Prostate gland (tissue), 2 donors: ENCODE measurements at regions not wholly inside any gene's neighbourhood (a gene's known extent, or its start where the extent isn't known, plus 50 kb on each side); places are given as distances from the start of the nearest gene placed in this dataset.

ENCODE experiments used
- DNase-seq: peaks from one replicate; pipeline ENCODE4 v3.0.0-alpha.2; 2019; ENCODE audit warnings: low spot score
- H3K27ac ChIP-seq, 2 donors: fragments of 200-600 bp; sonication (generic); 2 replicates each; pipeline ENCODE4 v1.5.1; 2017 to 2019
- H3K27me3 ChIP-seq: fragments of 200-600 bp; sonication (generic); replicated peaks from 2 replicates; pipeline ENCODE4 v1.5.1; 2019; ENCODE audit not compliant: insufficient read depth
- H3K36me3 ChIP-seq, 2 donors: fragments of 200-600 bp; sonication (generic); 1 replicate in 1 of 2; 2 replicates in 1 of 2; pipeline versions ENCODE4 v1.5.1 to v1.8.1; 2017 to 2019
- H3K4me1 ChIP-seq: fragments of 200-600 bp; sonication (generic); replicated peaks from 2 replicates; pipeline ENCODE4 v1.5.1; 2019
- H3K4me3 ChIP-seq, 2 donors: fragments of 200-600 bp; sonication (generic); 2 replicates each; pipeline ENCODE4 v1.5.1; 2017 to 2019
- H3K9me3 ChIP-seq: fragments of 200-600 bp; sonication (generic); 2 replicates; pipeline ENCODE4 v1.5.1; 2017
- POLR2A ChIP-seq: fragments of 450-650 bp; IDR thresholded peaks from one replicate; pipeline ENCODE4 v1.6.1; 2016; ENCODE audit warnings: antibody characterized with exemption, mild to moderate bottlenecking
- POLR2AphosphoS5 ChIP-seq: sonication (generic); formaldehyde crosslinking; IDR thresholded peaks from one replicate; pipeline ENCODE4 v1.6.1; 2017; ENCODE audit warnings: antibody characterized with exemption
- WGBS: methylation state at CpG from one replicate; pipeline ENCODE4 v1.1.5; 2018; 5-methylcytosine and 5-hydroxymethylcytosine counted together
- intact Hi-C: fragments of 100-400 bp; cut with DNase I; formaldehyde crosslinking; loops from one replicate; pipeline ENCODE4 v1.14.2; 2022
- TF ChIP-seq, protein P1 (sequence below), 4 experiments: fragments of 200-600 bp in 2 of 4; fragments of 450-650 bp in 2 of 4; sonication (generic) in 2 of 4; IDR thresholded peaks; 1 replicate in 3 of 4; 2 replicates in 1 of 4; pipeline ENCODE4 v1.5.1; 2016 to 2019; ENCODE audit warnings: antibody characterized with exemption in 4 of 4, mild to moderate bottlenecking in 2 of 4, moderate library complexity in 2 of 4

DNA sequence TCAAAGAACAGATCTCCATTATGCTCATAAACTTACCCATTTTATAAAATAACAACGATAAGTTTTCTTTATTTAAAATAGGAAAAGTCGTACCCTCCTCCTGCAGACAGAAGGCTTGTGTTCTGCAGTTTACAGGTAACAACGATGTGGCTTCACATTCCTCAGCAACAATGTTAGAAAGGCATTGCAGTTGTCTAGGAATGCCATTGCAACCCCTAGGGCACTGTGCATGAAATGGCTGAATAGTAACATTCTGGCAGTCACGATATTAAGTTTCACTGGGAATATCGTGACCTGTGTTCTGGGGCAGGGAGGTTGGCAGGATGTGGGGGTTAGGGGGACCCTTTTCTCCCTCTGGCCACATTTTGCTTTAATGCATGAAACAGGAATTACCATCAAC is 331.9 kb downstream of the DEPDC1B start:
- no peak overlapping the region for H3K27ac ChIP-seq
- no peaks in the 10 kb centered on the region for H3K9me3 ChIP-seq
- TF ChIP-seq POLR2AphosphoS5: no peak
- no peak for TF ChIP-seq POLR2A
- TF ChIP-seq, protein P1, sequence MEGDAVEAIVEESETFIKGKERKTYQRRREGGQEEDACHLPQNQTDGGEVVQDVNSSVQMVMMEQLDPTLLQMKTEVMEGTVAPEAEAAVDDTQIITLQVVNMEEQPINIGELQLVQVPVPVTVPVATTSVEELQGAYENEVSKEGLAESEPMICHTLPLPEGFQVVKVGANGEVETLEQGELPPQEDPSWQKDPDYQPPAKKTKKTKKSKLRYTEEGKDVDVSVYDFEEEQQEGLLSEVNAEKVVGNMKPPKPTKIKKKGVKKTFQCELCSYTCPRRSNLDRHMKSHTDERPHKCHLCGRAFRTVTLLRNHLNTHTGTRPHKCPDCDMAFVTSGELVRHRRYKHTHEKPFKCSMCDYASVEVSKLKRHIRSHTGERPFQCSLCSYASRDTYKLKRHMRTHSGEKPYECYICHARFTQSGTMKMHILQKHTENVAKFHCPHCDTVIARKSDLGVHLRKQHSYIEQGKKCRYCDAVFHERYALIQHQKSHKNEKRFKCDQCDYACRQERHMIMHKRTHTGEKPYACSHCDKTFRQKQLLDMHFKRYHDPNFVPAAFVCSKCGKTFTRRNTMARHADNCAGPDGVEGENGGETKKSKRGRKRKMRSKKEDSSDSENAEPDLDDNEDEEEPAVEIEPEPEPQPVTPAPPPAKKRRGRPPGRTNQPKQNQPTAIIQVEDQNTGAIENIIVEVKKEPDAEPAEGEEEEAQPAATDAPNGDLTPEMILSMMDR (IDR thresholded peaks at IDR 0.05): no peak
- intact Hi-C loops: no loop called here
- H3K36me3 ChIP-seq: peaks cover 0 to 3% of the 10 kb centered on the region in 2 donors
- no peak overlapping the region for H3K4me3 ChIP-seq
- WGBS: 58% methylated on average over 5 of the region's 5 CpGs
- H3K27me3 ChIP-seq: no peaks in the 10 kb centered on the region
- no peaks in the 10 kb centered on the region for H3K4me1 ChIP-seq
- no peak for DNase-seq

DNA sequence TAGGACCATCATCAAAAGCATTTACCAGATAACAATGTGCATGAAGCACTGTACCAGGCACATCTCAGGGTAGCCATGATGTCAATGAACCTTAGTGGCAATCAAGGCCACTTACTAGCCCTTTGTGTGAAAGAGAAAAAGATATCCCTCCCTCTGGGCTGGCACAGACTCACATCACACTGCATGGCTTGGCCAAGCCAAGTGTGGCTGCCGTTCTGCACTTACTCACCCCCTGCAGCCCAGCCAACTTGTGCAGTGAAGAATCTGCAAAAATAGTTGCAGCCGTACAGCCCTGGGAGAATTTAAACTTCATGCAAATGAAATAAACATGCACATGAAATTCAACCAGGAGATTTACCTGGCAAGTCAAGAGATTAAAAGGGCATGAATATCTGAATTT is 333.5 kb downstream of the DEPDC1B start:
- Histone ChIP-seq H3K9me3 (no peaks in the 10 kb centered on the region), H3K27ac (no peak overlapping the region), H3K27me3 (no peaks in the 10 kb centered on the region), H3K4me3 (no peak overlapping the region), H3K36me3 (peaks cover 0 to 3% of the 10 kb centered on the region in 2 donors), H3K4me1 (no peaks in the 10 kb centered on the region)
- TF ChIP-seq POLR2A: no peak
- intact Hi-C loops: no loop called here
- 8% methylated on average over 2 of the region's 2 CpGs for WGBS
- DNase-seq: no peak

DNA sequence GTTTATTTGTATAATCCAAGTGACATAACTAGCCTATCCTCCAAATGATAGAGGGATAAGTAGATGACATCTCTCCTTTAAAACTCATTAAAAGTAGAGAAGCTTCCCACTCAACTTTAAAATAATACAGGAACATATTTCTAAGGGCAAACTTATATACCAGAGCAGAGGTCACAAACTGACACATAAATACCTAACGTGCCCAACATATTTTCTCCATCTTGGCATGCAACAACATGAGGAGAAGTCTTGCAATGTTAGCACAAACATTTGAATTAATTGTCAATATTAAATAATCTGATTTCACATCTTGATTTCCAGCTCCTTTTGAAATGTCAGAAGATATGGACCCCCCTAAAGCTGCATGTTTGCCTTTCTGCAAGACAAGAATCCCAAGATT is 335.0 kb downstream of the DEPDC1B start:
- DNase-seq: no peak
- TF ChIP-seq POLR2A (no peak), POLR2AphosphoS5 (no peak)
- TF ChIP-seq, protein P1 (IDR thresholded peaks at IDR 0.05): no peak
- no peaks in the 10 kb centered on the region for H3K9me3 ChIP-seq
- 44% methylated on average over 1 of the region's 1 CpG for WGBS
- no peak overlapping the region for H3K4me3 ChIP-seq
- intact Hi-C loops: no loop called here
- peaks cover 0 to 3% of the 10 kb centered on the region in 2 donors for H3K36me3 ChIP-seq
- no peaks in the 10 kb centered on the region for H3K4me1 ChIP-seq
- no peak overlapping the region for H3K27ac ChIP-seq
- H3K27me3 ChIP-seq: no peaks in the 10 kb centered on the region

DNA sequence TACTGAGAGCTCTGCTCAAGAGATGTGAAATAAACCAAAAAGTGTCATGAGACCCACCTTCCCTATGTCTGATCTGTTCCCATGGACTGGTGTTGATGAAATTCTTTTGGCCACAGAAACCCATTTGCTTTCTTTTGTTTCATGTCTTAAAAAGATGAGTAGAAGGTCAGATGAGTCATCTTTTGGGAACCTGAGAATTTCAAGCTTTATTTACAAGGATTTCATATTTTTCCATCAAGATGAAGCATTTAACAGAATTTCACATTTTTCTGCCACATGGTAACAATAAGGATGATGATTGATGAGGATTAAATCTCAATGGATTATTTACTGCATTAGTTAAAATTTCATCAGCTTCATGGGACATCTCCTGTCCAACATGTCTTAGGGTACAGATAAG is 337.8 kb downstream of the DEPDC1B start:
- H3K27me3 ChIP-seq: no peaks in the 10 kb centered on the region
- no peaks in the 10 kb centered on the region for H3K4me1 ChIP-seq
- no peak overlapping the region for H3K4me3 ChIP-seq
- intact Hi-C loops: no loop called here
- peaks cover 0 to 3% of the 10 kb centered on the region in 2 donors for H3K36me3 ChIP-seq
- TF ChIP-seq POLR2A (no peak), POLR2AphosphoS5 (no peak)
- TF ChIP-seq, protein P1 (IDR thresholded peaks at IDR 0.05): no peak
- no peak for DNase-seq
- no peak overlapping the region for H3K27ac ChIP-seq
- no peaks in the 10 kb centered on the region for H3K9me3 ChIP-seq

DNA sequence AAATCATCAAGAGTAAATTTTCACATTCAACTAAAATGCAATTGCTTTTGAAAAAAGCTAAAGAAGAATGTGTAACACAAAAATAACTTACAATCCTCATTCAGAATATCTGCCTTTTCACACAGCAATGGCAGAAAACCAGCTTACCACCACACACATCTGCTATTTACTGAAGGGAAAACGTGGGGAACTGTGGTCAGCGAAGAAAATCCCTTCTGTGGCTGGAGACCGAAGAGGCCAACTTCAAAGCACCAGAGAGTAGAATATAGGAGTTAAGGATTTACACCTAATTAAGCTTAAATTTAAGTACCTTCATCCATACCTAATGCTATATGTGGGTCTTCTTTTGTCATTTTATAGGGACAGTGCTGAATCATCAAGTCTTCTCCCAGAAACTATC is 339.6 kb downstream of the DEPDC1B start:
- TF ChIP-seq POLR2AphosphoS5: no peak
- TF ChIP-seq, protein P1 (IDR thresholded peaks at IDR 0.05): no peak
- TF ChIP-seq POLR2A: no peak
- no peaks in the 10 kb centered on the region for H3K36me3 ChIP-seq
- intact Hi-C loops: no loop called here
- no peaks in the 10 kb centered on the region for H3K4me1 ChIP-seq
- no peaks in the 10 kb centered on the region for H3K9me3 ChIP-seq
- no peaks in the 10 kb centered on the region for H3K27me3 ChIP-seq
- H3K27ac ChIP-seq: no peak overlapping the region
- no peak for DNase-seq
- 83% methylated on average over 3 of the region's 3 CpGs for WGBS
- H3K4me3 ChIP-seq: no peak overlapping the region

DNA sequence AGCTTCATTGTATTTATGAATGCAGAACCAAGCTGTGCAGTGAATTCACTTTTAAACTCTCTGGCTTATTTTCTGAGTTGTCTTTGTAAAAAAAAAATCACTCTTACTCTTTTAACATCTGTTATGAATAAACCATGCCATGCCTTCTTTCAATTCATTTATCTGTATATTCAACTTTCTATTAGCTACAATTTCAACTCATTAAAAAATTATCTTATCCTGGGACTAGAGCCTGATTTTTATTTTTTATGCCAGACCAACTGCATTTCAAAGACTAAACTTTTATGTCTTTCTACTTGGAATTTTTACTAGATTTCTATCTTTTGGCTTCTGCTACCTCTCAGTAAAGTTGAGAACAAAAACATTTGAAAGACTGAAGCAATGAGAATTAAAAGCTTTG is 342.7 kb downstream of the DEPDC1B start:
- no peaks in the 10 kb centered on the region for H3K27me3 ChIP-seq
- TF ChIP-seq POLR2A: no peak
- TF ChIP-seq, protein P1 (IDR thresholded peaks at IDR 0.05): no peak
- TF ChIP-seq POLR2AphosphoS5: no peak
- H3K4me3 ChIP-seq: no peak overlapping the region
- intact Hi-C loops: no loop called here
- no peaks in the 10 kb centered on the region for H3K36me3 ChIP-seq
- H3K9me3 ChIP-seq: no peaks in the 10 kb centered on the region
- H3K27ac ChIP-seq: no peak overlapping the region
- DNase-seq: no peak
- no peaks in the 10 kb centered on the region for H3K4me1 ChIP-seq
